CD14-positive monocyte (primary cell): ENCODE measurements at regions not wholly inside any gene's neighbourhood (a gene's known extent, or its start where the extent isn't known, plus 50 kb on each side); places are given as distances from the start of the nearest gene placed in this dataset.

Experiments used
- DNase-seq, 3 donors: peaks; one replicate each; pipeline ENCODE4 v3.0.0-alpha.2; 2011 to 2022
- H2AFZ ChIP-seq: 2 replicates; pipeline ENCODE4 v1.6.0; 2012; ENCODE audit warnings: mild to moderate bottlenecking, low read depth, low read length, inconsistent platforms; ENCODE audit not compliant: insufficient read depth, poor library complexity, severe bottlenecking
- H3K27ac ChIP-seq, 2 donors: 1 replicate in 1 of 2; 2 replicates in 1 of 2; pipeline ENCODE4 v1.5.1; 2012 to 2013; ENCODE audit warnings: low read length in 2 of 2, control low read depth in 1 of 2, inconsistent platforms in 1 of 2, low read depth in 1 of 2, mild to moderate bottlenecking in 1 of 2
- H3K27me3 ChIP-seq, 2 donors: one replicate each; pipeline versions ENCODE4 v1.6.0 to v1.6.1; 2011 to 2013; ENCODE audit warnings: low read length in 2 of 2; ENCODE audit not compliant: control insufficient read depth in 2 of 2, insufficient read depth in 2 of 2
- H3K36me3 ChIP-seq, 2 donors: replicated peaks in 1 of 2; 1 replicate in 1 of 2; 2 replicates in 1 of 2; pipeline versions ENCODE4 v1.5.1 to v1.6.1; 2012 to 2013; ENCODE audit warnings: low read length in 2 of 2, control low read depth in 1 of 2, inconsistent platforms in 1 of 2, mild to moderate bottlenecking in 1 of 2; ENCODE audit not compliant: insufficient read depth in 2 of 2, control insufficient read depth in 1 of 2
- H3K4me1 ChIP-seq, 2 donors: 1 replicate in 1 of 2; 2 replicates in 1 of 2; pipeline versions ENCODE4 v1.5.1 to v1.6.1; 2012 to 2013; ENCODE audit warnings: low read length in 2 of 2, control low read depth in 1 of 2, inconsistent platforms in 1 of 2, mild to moderate bottlenecking in 1 of 2, moderate library complexity in 1 of 2; ENCODE audit not compliant: insufficient read depth in 2 of 2, control insufficient read depth in 1 of 2
- H3K4me2 ChIP-seq: replicated peaks from 2 replicates; pipeline ENCODE3; 2012; ENCODE audit warnings: low read length, moderate library complexity, mild to moderate bottlenecking; ENCODE audit not compliant: poor library complexity, severe bottlenecking; ENCODE audit errors: extremely low read depth
- H3K4me3 ChIP-seq, 3 experiments: fragments of 200-600 bp in 1 of 3; sonication (generic) in 1 of 3; replicated peaks in 1 of 3; 1 replicate in 2 of 3; 2 replicates in 1 of 3; pipeline ENCODE4 v1.5.1; 2011 to 2013; ENCODE audit warnings: low read length in 3 of 3, mild to moderate bottlenecking in 3 of 3, control low read depth in 2 of 3, low read depth in 2 of 3, inconsistent platforms in 1 of 3, moderate library complexity in 1 of 3
- H3K79me2 ChIP-seq: 2 replicates; pipeline ENCODE4 v1.6.0; 2012; ENCODE audit warnings: mild to moderate bottlenecking, control low read depth, inconsistent platforms, low read length, moderate library complexity; ENCODE audit not compliant: insufficient read depth
- H3K9ac ChIP-seq: 2 replicates; pipeline ENCODE4 v1.6.0; 2017; ENCODE audit warnings: low read length, mild to moderate bottlenecking; ENCODE audit not compliant: insufficient read depth, poor library complexity, severe bottlenecking
- H3K9me3 ChIP-seq, 2 donors: replicated peaks in 1 of 2; 1 replicate in 1 of 2; 2 replicates in 1 of 2; pipeline versions ENCODE4 v1.5.1 to v1.6.1; 2012 to 2013; ENCODE audit warnings: low read length in 2 of 2, control low read depth in 1 of 2; ENCODE audit not compliant: control insufficient read depth in 1 of 2, insufficient read depth in 1 of 2
- H4K20me1 ChIP-seq: 2 replicates; pipeline ENCODE4 v1.6.0; 2012; ENCODE audit warnings: mild to moderate bottlenecking, low read length, control low read depth, moderate library complexity; ENCODE audit not compliant: insufficient read depth
- H3K27ac Mint-ChIP-seq, 7 donors: one replicate each; pipeline ENCODE4 v1.8.0; 2020; ENCODE audit warnings: mild to moderate bottlenecking in 7 of 7, mixed read lengths in 7 of 7, moderate library complexity in 6 of 7, inconsistent platforms in 2 of 7
- H3K27me3 Mint-ChIP-seq, 3 donors: one replicate each; pipeline ENCODE4 v1.8.0; 2021 to 2022; ENCODE audit warnings: low read depth in 3 of 3, mild to moderate bottlenecking in 3 of 3, mixed read lengths in 3 of 3, moderate library complexity in 3 of 3, inconsistent platforms in 1 of 3
- H3K36me3 Mint-ChIP-seq, 2 donors: one replicate each; pipeline ENCODE4 v1.8.0; 2020; ENCODE audit warnings: mixed read lengths in 2 of 2, inconsistent platforms in 1 of 2, mild to moderate bottlenecking in 1 of 2
- H3K4me1 Mint-ChIP-seq: one replicate; pipeline ENCODE4 v1.8.0; 2020; ENCODE audit warnings: mild to moderate bottlenecking, mixed read lengths
- H3K4me3 Mint-ChIP-seq, 2 donors: one replicate each; pipeline ENCODE4 v1.8.0; 2020; ENCODE audit warnings: mild to moderate bottlenecking in 2 of 2, mixed read lengths in 2 of 2, moderate library complexity in 1 of 2
- H3K9me3 Mint-ChIP-seq, 7 donors: one replicate each; pipeline ENCODE4 v1.8.0; 2020 to 2022; ENCODE audit warnings: mixed read lengths in 7 of 7, mild to moderate bottlenecking in 6 of 7, moderate library complexity in 6 of 7, inconsistent platforms in 2 of 7
- WGBS: methylation state at CpG from one replicate; pipeline ENCODE4 v1.1.5; 2013; ENCODE audit warnings: missing lambda C conversion rate; ENCODE audit not compliant: insufficient coverage; 5-methylcytosine and 5-hydroxymethylcytosine counted together
- intact Hi-C, 2 donors: fragments of 100-400 bp; cut with micrococcal nuclease; formaldehyde crosslinking; loops; one replicate each; pipeline versions ENCODE4 v1.15.0 to v1.15.1; 2023
- TF ChIP-seq, protein P1 (sequence below): fragments of 200-600 bp; IDR thresholded peaks from one replicate; pipeline ENCODE4 v1.8.0; 2022; ENCODE audit warnings: antibody characterized with exemption, mild to moderate bottlenecking

DNA sequence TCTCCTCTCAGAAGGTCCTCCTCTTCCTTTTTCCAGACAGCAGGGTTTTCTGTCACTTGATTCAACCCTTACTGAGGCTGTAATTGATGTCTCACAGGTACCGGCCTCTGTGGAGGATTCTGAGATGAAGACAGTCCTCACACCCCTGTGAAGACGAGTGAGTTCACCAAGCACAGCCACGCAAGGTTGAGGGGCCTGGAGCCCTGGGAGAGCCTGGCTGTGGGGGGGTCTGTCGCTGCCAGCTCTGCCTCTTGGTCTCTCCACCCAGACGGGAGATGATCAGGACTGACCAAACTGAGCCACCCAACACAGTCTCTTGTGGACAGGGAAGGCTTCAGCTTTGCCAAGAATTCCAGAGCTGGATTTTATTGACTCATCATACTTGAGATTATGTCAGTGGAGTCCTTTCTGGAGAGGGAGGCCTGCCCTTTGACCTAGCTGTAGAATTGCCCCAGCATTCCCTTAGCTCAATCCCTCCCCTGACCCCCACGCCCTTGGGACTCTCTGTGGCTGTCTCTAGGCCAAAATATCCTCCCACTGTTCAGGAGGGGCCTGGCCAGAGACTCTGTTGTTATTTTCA lies 51.1 kb upstream of the CRHR1 start:
- Mint-ChIP-seq H3K4me1 (no peaks in the 10 kb centered on the region), H3K36me3 (no peaks in the 10 kb centered on the region), H3K4me3 (no peak overlapping the region), H3K9me3 (peaks cover 17 to 31% (median 23%) of the 10 kb centered on the region in 7 donors), H3K27me3 (peaks cover 12 to 17% (median 15%) of the 10 kb centered on the region in 3 donors), H3K27ac (no peak overlapping the region)
- Histone ChIP-seq H3K27ac (no peak overlapping the region), H3K4me3 (no peak overlapping the region), H3K4me1 (no peaks in the 10 kb centered on the region), H3K4me2 (no peak overlapping the region), H3K36me3 (no peaks in the 10 kb centered on the region), H3K9ac (no peak overlapping the region), H3K79me2 (no peaks in the 10 kb centered on the region), H2AFZ (no peak overlapping the region), H3K27me3 (peaks cover 0 to 2% of the 10 kb centered on the region in 2 donors), H4K20me1 (no peaks in the 10 kb centered on the region), H3K9me3 (peaks cover 23 to 31% of the 10 kb centered on the region in 2 donors)
- 81% methylated on average over 2 of the region's 6 CpGs for WGBS
- TF ChIP-seq, protein P1, sequence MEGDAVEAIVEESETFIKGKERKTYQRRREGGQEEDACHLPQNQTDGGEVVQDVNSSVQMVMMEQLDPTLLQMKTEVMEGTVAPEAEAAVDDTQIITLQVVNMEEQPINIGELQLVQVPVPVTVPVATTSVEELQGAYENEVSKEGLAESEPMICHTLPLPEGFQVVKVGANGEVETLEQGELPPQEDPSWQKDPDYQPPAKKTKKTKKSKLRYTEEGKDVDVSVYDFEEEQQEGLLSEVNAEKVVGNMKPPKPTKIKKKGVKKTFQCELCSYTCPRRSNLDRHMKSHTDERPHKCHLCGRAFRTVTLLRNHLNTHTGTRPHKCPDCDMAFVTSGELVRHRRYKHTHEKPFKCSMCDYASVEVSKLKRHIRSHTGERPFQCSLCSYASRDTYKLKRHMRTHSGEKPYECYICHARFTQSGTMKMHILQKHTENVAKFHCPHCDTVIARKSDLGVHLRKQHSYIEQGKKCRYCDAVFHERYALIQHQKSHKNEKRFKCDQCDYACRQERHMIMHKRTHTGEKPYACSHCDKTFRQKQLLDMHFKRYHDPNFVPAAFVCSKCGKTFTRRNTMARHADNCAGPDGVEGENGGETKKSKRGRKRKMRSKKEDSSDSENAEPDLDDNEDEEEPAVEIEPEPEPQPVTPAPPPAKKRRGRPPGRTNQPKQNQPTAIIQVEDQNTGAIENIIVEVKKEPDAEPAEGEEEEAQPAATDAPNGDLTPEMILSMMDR: no peak
- intact Hi-C loops: no loop called here
- no peak for DNase-seq

DNA sequence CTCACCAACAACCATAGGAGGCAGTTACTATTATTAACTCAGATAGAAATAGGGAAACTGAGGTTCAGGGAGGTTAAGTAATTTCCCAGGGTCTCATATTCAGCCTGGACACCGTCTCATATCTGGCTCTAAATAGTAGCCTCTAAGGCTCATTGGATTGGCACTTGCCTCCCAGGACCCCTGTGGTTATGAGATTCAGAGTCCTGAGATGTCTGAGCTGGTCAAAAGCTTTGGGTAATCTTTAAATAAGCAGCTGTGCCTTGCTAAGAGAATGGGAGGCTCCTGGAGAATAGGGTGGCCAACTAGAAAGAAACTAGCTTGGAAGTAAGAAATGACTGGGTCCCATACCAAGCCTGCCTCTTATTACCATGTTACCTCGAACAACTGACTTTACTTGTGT lies 50.3 kb upstream of the CRHR1 start:
- Histone ChIP-seq H3K4me1 (no peaks in the 10 kb centered on the region), H3K27ac (no peak overlapping the region), H3K4me3 (no peak overlapping the region), H4K20me1 (no peaks in the 10 kb centered on the region), H3K79me2 (no peaks in the 10 kb centered on the region), H3K9ac (no peak overlapping the region), H3K36me3 (no peaks in the 10 kb centered on the region), H2AFZ (no peak overlapping the region), H3K27me3 (peaks cover 0 to 2% of the 10 kb centered on the region in 2 donors), H3K4me2 (no peak overlapping the region), H3K9me3 (peaks cover 23 to 31% of the 10 kb centered on the region in 2 donors)
- H3K27ac Mint-ChIP-seq: no peak overlapping the region
- H3K9me3 Mint-ChIP-seq: peaks cover 14 to 31% (median 23%) of the 10 kb centered on the region in 7 donors
- no peaks in the 10 kb centered on the region for H3K4me1 Mint-ChIP-seq
- intact Hi-C loops: no loop called here
- H3K36me3 Mint-ChIP-seq: no peaks in the 10 kb centered on the region
- peaks cover 12 to 17% (median 12%) of the 10 kb centered on the region in 3 donors for H3K27me3 Mint-ChIP-seq
- H3K4me3 Mint-ChIP-seq: no peak overlapping the region
- no peak for DNase-seq
- no CpG with 5 or more reads among the region's 2 CpGs for WGBS
- TF ChIP-seq, protein P1: no peak
